Medulla oblongata (tissue), 1 donor: ENCODE measurements at regions not wholly inside any gene's neighbourhood (a gene's known extent, or its start where the extent isn't known, plus 50 kb on each side); places are given as distances from the start of the nearest gene placed in this dataset.

Experiments
- DNase-seq: peaks from one replicate; pipeline ENCODE4 v3.0.0-alpha.2; 2015; ENCODE audit errors: extremely low spot score

- no peak for DNase-seq
Observed at GRCh38 chr7:84412161-84412969, 217.8 kb upstream of the SEMA3A start.

- no peak for DNase-seq
Observed at GRCh38 chr7:84399661-84400060, 205.1 kb upstream of the SEMA3A start.

DNA sequence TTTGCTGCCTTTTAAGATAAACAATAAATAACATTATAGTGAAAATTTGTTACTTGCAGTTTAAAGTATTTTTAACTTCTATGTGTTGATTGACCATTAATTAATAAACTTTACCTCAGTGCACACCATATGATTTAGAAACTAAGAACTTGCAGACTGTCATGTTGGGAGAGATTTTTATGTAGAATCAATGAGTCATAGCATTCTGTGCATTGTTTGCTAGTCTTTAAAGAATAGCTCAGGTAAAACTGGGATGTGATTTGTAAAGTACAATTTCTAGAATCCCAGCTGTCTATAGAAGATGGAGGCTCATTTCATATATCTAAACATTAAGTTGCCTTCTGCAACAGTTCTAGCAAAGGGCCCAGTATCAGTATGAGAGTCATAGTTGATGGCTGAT is 199.6 kb upstream of the SEMA3A start:
- DNase-seq = no peak

DNA sequence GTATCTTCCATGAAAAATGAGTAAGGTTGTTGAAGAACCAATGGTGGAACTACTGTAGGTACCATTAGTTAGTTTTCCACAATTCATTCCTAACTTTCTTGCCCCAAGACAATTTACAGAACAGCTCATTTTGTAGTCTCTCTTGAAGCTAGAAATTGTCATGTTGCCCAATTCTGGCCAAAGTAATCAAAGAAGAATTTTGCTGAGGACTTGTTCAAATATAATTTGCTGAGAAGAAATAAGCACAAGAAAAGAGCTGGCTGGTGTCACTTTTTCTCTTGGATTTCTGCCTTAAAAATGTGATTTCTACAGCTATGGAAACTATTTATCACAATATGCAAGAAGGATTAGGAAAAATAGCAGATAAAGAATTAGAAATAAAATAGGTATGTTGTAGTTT is 199.2 kb upstream of the SEMA3A start:
- no peak for DNase-seq

GRCh38 chr7:84390845-84391244 is 196.3 kb upstream of the SEMA3A start:
- DNase-seq = no peak

GRCh38 chr7:84389242-84389641 is 194.7 kb upstream of the SEMA3A start:
- DNase-seq = no peak

- no peak for DNase-seq
Observed at GRCh38 chr7:84387595-84387994, 193.0 kb upstream of the SEMA3A start.

DNA sequence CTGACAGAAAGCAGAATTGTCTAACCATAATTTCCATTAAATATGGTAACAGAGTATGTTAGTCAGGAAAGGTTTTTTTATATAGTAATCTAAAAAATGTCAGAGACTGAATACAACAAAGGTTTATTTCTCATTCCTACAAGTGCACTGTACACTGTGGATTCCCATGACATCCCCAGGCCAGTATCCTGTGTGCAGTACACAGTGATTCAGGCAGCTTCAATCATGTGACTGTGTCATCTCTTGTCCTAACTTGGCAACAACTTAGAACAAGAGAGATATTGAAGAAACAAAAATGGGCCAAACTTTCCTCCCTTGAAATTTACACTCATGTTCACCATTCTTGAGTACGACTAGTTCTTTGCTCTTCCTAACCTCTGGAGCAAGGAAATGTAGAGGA is 189.8 kb upstream of the SEMA3A start:
- DNase-seq = no peak

- DNase-seq = no peak
Observed at GRCh38 chr7:84379446-84379845, 184.9 kb upstream of the SEMA3A start.

GRCh38 chr7:84372712-84373111 is 178.1 kb upstream of the SEMA3A start:
- no peak for DNase-seq

GRCh38 chr7:84372155-84372621 is 177.6 kb upstream of the SEMA3A start:
- no peak for DNase-seq

GRCh38 chr7:84370114-84370513 is 175.5 kb upstream of the SEMA3A start:
- no peak for DNase-seq

GRCh38 chr7:84368122-84368521 is 173.5 kb upstream of the SEMA3A start:
- DNase-seq = no peak

GRCh38 chr7:84364708-84365107 is 170.1 kb upstream of the SEMA3A start:
- DNase-seq = no peak

DNA sequence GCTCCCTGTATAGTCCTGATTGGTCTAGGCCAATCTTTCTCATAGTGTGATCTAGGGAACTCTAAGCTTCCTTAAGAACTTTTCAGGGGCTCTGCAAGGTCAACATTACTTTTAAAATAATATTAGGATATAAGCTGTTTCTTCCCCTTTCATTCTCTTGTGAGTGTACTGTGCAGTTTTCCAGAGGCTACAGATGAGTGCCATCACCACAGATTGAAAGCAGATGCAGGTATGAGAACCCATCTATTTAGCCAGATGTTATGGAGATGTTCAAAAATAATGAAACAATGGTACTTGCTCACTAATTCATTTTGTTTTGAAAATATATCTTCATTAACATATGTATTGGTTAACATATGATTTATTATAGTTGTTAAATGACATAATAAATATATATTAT is 169.2 kb upstream of the SEMA3A start:
- DNase-seq = no peak

- DNase-seq = no peak
Observed at GRCh38 chr7:84362828-84363227, 168.2 kb upstream of the SEMA3A start.

DNA sequence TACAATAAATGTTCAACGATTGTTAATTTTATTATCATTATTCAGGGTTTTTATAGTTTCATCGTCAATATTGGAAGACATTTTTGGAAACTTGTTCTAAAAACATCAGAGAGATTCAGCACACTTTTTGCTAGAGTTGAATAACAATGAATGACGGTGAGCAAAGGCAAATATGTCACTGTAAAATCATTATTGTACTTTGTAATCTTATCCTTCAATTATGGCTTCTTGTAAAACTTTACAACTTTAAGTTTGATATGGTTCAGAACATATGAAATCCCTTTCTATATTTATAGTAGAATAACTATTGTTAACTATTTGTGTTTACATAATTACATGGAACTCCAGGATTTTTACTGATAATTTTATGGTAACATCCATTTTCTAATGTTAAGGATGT is 167.8 kb upstream of the SEMA3A start:
- no peak for DNase-seq

DNA sequence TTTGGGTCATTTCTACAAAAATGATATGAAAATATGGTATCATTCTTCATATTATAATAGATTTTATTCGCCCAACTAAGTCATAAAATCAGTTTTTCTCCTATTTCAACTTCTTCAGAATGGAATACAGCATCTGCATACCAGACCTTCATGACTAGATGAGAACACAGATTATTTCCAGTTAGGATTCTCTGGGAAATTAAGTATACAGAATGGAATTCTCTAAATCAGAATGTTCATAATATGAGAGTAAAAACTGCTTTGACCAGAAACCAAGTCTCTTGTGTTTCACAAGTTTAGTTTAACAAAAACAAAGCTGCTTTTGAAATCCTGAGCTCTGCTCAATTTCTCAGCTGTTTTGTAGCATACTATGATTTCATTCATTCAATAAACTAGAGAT is 160.3 kb upstream of the SEMA3A start:
- no peak for DNase-seq

- DNase-seq = no peak
Observed at GRCh38 chr7:84354030-84354429, 159.4 kb upstream of the SEMA3A start.

GRCh38 chr7:84339306-84339705 is 144.7 kb upstream of the SEMA3A start:
- no peak for DNase-seq

- DNase-seq = no peak
Observed at GRCh38 chr7:84337429-84337828, 142.8 kb upstream of the SEMA3A start.

GRCh38 chr7:84336766-84337165 is 142.2 kb upstream of the SEMA3A start:
- DNase-seq = no peak

- DNase-seq = no peak
Observed at GRCh38 chr7:84336303-84336702, 141.7 kb upstream of the SEMA3A start.

GRCh38 chr7:84331616-84332015 is 137.0 kb upstream of the SEMA3A start:
- DNase-seq = no peak
